ENCODE measurements at regions not wholly inside any gene's neighbourhood (a gene's known extent, or its start where the extent isn't known, plus 50 kb on each side); places are given as distances from the start of the nearest gene placed in this dataset.

DNA sequence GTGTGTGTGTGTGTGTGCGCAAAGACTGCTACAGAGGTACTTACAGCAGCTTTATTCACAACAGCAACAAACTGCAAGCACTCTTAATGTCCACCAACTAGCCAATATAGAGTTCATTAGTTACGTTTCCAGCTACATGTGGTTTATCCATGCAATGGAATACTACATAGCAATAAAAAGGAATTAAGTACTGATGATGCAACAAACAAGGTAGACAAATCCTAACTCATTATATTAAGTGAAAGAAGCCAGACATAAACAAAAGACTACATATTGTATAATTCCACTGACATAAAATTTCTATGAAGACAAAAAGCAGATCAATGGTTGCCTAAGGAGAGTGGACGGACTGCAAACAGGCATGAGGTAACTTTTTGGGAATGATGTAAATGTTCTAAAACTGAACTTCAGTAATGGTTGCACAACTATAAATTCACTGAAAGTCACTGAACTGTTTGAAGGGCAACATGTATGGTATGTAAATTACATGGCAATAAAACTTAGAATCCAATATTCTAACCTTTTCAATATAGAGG, 433.7 kb downstream of the SHQ1 start:
- no peak overlapping the region for H3K4me3 ChIP-seq (ENCODE audit: low read depth, low read length)
- TF ChIP-seq, protein P1, sequence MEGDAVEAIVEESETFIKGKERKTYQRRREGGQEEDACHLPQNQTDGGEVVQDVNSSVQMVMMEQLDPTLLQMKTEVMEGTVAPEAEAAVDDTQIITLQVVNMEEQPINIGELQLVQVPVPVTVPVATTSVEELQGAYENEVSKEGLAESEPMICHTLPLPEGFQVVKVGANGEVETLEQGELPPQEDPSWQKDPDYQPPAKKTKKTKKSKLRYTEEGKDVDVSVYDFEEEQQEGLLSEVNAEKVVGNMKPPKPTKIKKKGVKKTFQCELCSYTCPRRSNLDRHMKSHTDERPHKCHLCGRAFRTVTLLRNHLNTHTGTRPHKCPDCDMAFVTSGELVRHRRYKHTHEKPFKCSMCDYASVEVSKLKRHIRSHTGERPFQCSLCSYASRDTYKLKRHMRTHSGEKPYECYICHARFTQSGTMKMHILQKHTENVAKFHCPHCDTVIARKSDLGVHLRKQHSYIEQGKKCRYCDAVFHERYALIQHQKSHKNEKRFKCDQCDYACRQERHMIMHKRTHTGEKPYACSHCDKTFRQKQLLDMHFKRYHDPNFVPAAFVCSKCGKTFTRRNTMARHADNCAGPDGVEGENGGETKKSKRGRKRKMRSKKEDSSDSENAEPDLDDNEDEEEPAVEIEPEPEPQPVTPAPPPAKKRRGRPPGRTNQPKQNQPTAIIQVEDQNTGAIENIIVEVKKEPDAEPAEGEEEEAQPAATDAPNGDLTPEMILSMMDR (IDR thresholded peaks at IDR 0.05; ENCODE audit: insufficient read depth, low read depth, low read length, missing control alignments) = no peak
- no peak for DNase-seq (ENCODE audit: low read depth)

DNA sequence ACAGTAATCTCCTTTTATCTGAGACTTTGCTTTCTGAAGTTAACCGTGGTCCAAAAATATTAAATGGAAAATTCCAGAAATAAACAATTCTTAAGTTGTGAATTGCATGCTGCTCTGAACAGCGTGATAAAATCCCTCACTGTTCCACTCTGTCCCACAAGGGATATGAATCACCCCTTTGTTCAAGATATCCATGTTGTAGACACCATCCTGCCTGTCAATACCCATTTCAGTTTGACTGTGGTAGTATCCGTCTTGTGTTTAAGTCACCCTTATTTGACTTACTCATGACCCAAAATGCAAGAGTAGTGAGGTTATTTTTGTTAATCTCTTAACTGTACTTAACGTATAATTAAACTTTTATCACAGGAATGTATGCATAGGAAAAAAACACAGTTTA, 435.0 kb downstream of the SHQ1 start:
- H3K4me3 ChIP-seq (ENCODE audit: low read depth, low read length) = no peak overlapping the region
- TF ChIP-seq, protein P1 (IDR thresholded peaks at IDR 0.05; ENCODE audit: insufficient read depth, low read depth, low read length, missing control alignments) = no peak
- no peak for DNase-seq (ENCODE audit: low read depth)

DNA sequence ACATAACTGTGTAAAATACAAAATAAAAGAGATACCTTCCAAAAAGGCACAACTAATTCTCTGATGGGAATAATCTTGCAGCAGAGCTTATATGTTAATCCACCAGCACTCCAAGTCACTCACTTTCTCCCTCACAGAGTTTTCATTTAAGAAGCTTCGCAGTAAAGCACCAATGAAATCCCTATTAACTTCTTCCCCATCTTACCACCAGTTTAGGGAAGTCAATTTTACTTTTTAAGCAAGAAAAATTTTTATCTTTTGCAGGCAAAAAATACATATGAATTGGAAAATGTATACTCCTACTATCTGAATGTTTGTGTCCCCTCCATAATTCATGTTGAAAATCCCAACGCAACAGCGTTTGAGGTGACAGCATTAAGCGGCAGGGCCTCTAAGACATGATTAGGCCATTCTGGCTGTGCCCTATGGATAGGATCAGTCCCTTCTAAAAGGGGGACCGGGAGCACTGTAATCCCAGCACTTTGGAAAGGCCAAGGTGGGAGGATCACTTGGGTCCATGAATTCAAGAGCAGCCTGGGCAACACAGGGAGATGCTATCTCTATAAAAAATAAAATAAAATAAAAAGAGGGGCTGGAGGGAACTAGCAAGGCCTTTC, 435.8 kb downstream of the SHQ1 start:
- DNase-seq (ENCODE audit: low read depth) = no peak
- TF ChIP-seq, protein P1 (IDR thresholded peaks at IDR 0.05; ENCODE audit: insufficient read depth, low read depth, low read length, missing control alignments) = no peak
- H3K4me3 ChIP-seq (ENCODE audit: low read depth, low read length) = no peak overlapping the region

DNA sequence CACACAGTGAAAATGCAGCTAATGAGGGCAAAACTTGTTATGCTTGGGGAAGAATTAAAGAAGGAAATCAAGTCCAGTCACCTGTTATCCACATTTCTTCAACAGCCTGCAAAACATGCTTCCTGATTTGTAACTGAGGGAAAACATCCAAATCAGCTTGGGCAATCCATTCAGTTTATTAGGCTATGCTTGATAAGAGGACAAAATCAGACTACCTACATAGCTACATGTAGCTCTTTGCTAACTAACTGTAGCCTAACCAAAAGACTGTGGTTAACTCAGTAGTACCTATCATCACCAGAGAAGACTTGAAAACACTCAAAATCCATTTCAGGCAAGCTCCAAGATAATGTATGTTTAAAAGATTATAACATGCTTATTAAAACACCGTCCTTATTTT, 436.4 kb downstream of the SHQ1 start:
- TF ChIP-seq, protein P1 (IDR thresholded peaks at IDR 0.05; ENCODE audit: insufficient read depth, low read depth, low read length, missing control alignments) = no peak
- H3K4me3 ChIP-seq (ENCODE audit: low read depth, low read length) = no peak overlapping the region
- DNase-seq (ENCODE audit: low read depth) = no peak

DNA sequence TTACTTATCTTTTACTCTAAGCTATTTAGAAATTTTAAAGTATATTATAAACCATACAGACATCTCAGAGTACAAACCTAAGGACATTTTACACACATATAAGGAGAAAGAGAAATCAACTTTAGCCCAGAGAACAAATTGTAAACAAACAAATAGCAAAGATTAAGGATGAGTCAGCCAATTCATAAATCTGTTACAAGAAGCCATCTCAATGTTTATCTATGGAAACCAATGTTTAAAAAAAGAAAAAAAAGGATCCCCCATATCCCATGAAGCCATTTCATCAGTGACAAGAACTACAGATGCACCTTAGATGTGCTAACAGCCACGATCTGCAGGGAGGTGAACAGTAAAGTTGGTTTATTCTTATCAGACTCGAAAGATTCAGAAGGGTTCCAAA, 437.1 kb downstream of the SHQ1 start:
- no peak for DNase-seq (ENCODE audit: low read depth)
- H3K4me3 ChIP-seq (ENCODE audit: low read depth, low read length) = no peak overlapping the region
- TF ChIP-seq, protein P1 (IDR thresholded peaks at IDR 0.05; ENCODE audit: insufficient read depth, low read depth, low read length, missing control alignments) = no peak

DNA sequence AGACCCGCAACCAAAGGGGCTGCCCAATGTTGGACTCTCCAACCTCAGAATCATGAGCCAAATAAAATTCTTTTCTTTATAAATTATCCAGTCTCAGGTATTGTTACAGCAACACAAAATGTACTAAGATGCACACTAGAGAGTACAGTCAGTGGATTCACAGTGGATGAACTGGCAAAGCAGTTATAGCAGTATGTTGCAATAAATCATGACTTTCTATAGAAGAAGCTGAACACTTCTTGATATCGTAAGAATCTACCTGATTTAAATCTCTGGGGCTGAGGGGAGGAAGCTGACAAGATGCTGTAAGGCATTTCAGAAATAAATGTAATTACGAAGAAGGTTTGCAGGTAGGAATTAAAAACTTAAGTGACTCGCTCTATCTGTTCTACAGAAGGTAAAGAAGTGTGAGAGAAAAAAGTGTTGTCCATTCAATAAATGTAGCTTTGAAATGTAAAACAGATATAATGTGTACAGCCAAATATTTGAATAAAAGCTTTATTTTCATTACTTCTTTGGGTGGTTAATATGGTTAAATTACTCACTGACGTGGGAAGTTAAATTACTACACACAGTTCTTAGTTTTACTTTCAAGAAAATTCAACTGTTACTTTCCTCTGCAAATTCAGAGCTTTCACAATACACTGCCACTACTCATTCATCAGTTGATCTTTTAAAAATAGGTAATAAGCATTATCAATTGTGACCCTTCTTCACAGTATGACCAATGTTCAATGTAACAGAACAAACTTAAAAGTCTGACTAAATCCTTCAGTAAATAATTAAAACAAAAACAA, 439.1 kb downstream of the SHQ1 start:
- DNase-seq (ENCODE audit: low read depth) = no peak
- TF ChIP-seq, protein P1 (IDR thresholded peaks at IDR 0.05; ENCODE audit: insufficient read depth, low read depth, low read length, missing control alignments) = no peak
- no peak overlapping the region for H3K4me3 ChIP-seq (ENCODE audit: low read depth, low read length)

Measured in GM12865 (cell line).